ENCODE measurements at regions not wholly inside any gene's neighbourhood (a gene's known extent, or its start where the extent isn't known, plus 50 kb on each side); places are given as distances from the start of the nearest gene placed in this dataset.

GRCh38 chr2:180058993-180059392, 51.9 kb upstream of the CWC22 start:
- TF ChIP-seq, protein P1, sequence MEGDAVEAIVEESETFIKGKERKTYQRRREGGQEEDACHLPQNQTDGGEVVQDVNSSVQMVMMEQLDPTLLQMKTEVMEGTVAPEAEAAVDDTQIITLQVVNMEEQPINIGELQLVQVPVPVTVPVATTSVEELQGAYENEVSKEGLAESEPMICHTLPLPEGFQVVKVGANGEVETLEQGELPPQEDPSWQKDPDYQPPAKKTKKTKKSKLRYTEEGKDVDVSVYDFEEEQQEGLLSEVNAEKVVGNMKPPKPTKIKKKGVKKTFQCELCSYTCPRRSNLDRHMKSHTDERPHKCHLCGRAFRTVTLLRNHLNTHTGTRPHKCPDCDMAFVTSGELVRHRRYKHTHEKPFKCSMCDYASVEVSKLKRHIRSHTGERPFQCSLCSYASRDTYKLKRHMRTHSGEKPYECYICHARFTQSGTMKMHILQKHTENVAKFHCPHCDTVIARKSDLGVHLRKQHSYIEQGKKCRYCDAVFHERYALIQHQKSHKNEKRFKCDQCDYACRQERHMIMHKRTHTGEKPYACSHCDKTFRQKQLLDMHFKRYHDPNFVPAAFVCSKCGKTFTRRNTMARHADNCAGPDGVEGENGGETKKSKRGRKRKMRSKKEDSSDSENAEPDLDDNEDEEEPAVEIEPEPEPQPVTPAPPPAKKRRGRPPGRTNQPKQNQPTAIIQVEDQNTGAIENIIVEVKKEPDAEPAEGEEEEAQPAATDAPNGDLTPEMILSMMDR (conservative IDR thresholded peaks at IDR 0.05; ENCODE audit: low read depth, low read length): no peak
- no peak for TF ChIP-seq EZH2 (IDR thresholded peaks at IDR 0.05; ENCODE audit: low read length, unreplicated experiment)
- no peak for TF ChIP-seq EZH2phosphoT487 (IDR thresholded peaks at IDR 0.05; ENCODE audit: borderline replicate concordance, low read length)
